ENCODE measurements at regions not wholly inside any gene's neighbourhood (a gene's known extent, or its start where the extent isn't known, plus 50 kb on each side); places are given as distances from the start of the nearest gene placed in this dataset.

DNA sequence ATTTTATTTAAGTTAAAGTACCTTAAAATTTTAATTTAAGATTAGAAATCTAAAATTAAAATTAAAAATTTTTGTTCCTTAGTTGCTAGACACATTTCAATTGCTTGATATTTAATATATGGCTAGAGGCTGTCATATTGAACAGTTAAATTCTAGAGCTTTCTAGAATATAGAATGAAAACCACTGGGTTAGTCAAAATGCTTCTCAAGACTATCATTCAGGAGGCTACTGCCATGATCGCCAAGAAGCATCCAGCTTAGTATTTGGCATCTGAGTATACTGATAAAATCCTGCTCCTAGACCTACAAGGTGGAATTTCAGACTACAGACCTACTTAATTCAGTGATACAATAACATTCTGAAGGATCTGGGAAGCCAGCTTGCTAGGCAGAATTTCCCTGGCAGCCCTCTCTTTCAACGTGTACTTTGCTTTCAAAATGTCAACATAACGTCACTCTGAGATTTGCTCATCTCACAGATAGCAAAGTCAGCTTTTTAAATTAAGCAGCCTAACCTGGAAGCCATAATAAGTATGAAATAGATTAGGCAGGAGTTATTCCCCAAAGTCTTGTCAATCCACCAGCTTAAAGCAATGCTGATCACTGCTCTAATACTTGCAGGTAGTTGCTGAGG is 525.8 kb downstream of the FSCB start:
- Histone ChIP-seq H3K4me3 (ENCODE audit: low read length) (no peak overlapping the region), H3K9ac (ENCODE audit: low read depth, low read length) (no peak overlapping the region), H3K9me3 (replicated peaks; ENCODE audit: low read length) (peaks cover 4% of the 10 kb centered on the region), H3K4me1 (ENCODE audit: control insufficient read depth, insufficient read depth, low read length) (no peaks in the 10 kb centered on the region), H3K27me3 (ENCODE audit: control insufficient read depth, insufficient read depth, low read length) (no peaks in the 10 kb centered on the region), H3K36me3 (ENCODE audit: insufficient read depth, low read length) (no peaks in the 10 kb centered on the region), H3K4me2 (ENCODE audit: low read length) (no peak overlapping the region)

DNA sequence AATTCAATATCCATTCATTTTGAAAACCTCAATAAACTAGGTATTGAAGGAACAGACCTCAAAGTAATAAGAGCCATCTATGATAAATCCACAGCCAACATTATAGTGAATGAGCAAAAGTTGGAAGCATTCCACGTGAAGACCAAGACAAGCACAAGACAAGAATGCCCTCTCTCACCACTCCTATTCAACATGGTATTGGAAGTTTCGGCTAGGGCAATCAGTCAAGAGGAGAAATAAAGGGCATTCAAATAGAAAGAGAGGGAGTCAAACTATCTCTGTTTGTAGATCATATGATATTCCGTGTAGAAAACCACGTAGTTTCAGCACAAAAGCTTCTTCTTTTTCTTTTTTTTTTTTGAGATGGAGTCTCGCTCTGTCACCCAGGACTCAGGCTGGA is 550.3 kb downstream of the FSCB start:
- no peaks in the 10 kb centered on the region for H3K36me3 ChIP-seq (ENCODE audit: insufficient read depth, low read length)
- no peak overlapping the region for H3K4me3 ChIP-seq (ENCODE audit: low read length)
- no peaks in the 10 kb centered on the region for H3K4me1 ChIP-seq (ENCODE audit: control insufficient read depth, insufficient read depth, low read length)
- H3K4me2 ChIP-seq (ENCODE audit: low read length): no peak overlapping the region
- H3K27me3 ChIP-seq (ENCODE audit: control insufficient read depth, insufficient read depth, low read length): no peaks in the 10 kb centered on the region
- H3K9ac ChIP-seq (ENCODE audit: low read depth, low read length): no peak overlapping the region
- no peaks in the 10 kb centered on the region for H3K9me3 ChIP-seq (replicated peaks; ENCODE audit: low read length)

DNA sequence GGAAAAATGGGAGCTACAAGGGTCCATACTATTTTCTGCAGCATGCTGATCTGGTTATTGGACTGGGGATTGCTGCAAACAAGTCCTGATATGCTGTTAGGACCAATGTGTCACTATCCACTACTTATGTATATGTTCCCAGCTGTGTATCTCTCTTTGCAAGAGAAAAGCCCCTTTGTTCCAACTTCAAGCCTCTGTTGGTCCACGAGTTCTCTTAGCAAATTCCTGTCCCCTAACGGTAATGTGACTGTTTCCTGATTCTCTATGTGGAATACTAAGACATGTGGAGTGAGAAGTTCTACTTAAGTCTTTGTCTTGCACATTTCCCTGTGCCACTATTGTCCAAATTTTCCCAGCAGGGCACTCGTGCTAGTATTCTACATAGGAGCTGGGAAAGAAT is 557.7 kb downstream of the FSCB start:
- H3K9ac ChIP-seq (ENCODE audit: low read depth, low read length): no peak overlapping the region
- H3K4me3 ChIP-seq (ENCODE audit: low read length): no peak overlapping the region
- H3K27me3 ChIP-seq (ENCODE audit: control insufficient read depth, insufficient read depth, low read length): no peaks in the 10 kb centered on the region
- H3K4me2 ChIP-seq (ENCODE audit: low read length): no peak overlapping the region
- H3K4me1 ChIP-seq (ENCODE audit: control insufficient read depth, insufficient read depth, low read length): no peaks in the 10 kb centered on the region
- H3K36me3 ChIP-seq (ENCODE audit: insufficient read depth, low read length): no peaks in the 10 kb centered on the region
- H3K9me3 ChIP-seq (replicated peaks; ENCODE audit: low read length): no peaks in the 10 kb centered on the region

- no peaks in the 10 kb centered on the region for H3K36me3 ChIP-seq (ENCODE audit: insufficient read depth, low read length)
- no peak overlapping the region for H3K4me2 ChIP-seq (ENCODE audit: low read length)
- H3K27me3 ChIP-seq (ENCODE audit: control insufficient read depth, insufficient read depth, low read length): no peaks in the 10 kb centered on the region
- no peak overlapping the region for H3K9ac ChIP-seq (ENCODE audit: low read depth, low read length)
- no peak overlapping the region for H3K4me3 ChIP-seq (ENCODE audit: low read length)
- H3K4me1 ChIP-seq (ENCODE audit: control insufficient read depth, insufficient read depth, low read length): no peaks in the 10 kb centered on the region
- H3K9me3 ChIP-seq (replicated peaks; ENCODE audit: low read length): peaks cover 7% of the 10 kb centered on the region
Measured at GRCh38 chr14:43939836-43940235, 567.2 kb downstream of the FSCB start.

DNA sequence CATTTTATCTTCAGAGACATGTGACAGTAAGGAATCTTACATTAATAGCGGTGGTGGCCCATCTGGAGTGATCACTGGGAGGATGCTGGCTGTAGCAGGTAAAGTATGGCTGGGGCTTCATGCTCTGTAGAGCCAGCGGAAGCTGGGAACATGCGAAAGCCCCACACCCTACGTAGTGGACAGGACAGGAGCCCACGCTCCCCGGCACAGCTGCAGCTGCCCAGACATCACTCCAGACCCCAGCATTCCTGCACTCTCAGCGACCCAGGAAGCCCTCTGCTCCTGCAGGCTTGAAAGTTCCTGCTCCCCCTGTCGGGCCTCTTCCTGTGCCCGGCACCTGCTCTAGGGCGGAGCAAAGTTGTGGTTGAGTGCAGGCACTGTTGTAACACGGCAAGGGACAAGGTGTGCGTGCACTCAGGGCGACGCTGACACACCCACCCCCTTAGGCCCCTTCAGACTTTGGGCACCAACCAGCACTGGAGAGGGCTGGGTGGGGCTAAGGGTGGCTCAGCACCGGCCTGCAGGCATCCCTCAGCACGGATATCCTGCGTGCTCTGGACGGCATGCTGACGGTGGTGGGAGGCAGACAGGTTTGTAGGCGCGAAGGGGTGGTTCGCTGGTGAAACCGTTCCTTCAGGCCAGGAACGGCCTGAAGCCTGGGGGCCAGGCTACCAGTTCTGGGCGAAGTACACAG is 568.3 kb downstream of the FSCB start:
- Histone ChIP-seq H3K9ac (ENCODE audit: low read depth, low read length) (no peak overlapping the region), H3K36me3 (ENCODE audit: insufficient read depth, low read length) (no peaks in the 10 kb centered on the region), H3K9me3 (replicated peaks; ENCODE audit: low read length) (peaks cover 7% of the 10 kb centered on the region), H3K4me3 (ENCODE audit: low read length) (no peak overlapping the region), H3K4me2 (ENCODE audit: low read length) (no peak overlapping the region), H3K27me3 (ENCODE audit: control insufficient read depth, insufficient read depth, low read length) (no peaks in the 10 kb centered on the region), H3K4me1 (ENCODE audit: control insufficient read depth, insufficient read depth, low read length) (no peaks in the 10 kb centered on the region)

- no peak overlapping the region for H3K4me2 ChIP-seq (ENCODE audit: low read length)
- H3K27me3 ChIP-seq (ENCODE audit: control insufficient read depth, insufficient read depth, low read length): no peaks in the 10 kb centered on the region
- H3K4me1 ChIP-seq (ENCODE audit: control insufficient read depth, insufficient read depth, low read length): no peaks in the 10 kb centered on the region
- H3K36me3 ChIP-seq (ENCODE audit: insufficient read depth, low read length): no peaks in the 10 kb centered on the region
- H3K4me3 ChIP-seq (ENCODE audit: low read length): no peak overlapping the region
- H3K9me3 ChIP-seq (replicated peaks; ENCODE audit: low read length): peaks cover 7% of the 10 kb centered on the region
- H3K9ac ChIP-seq (ENCODE audit: low read depth, low read length): no peak overlapping the region
Measured at GRCh38 chr14:43937001-43937400, 570.1 kb downstream of the FSCB start.

DNA sequence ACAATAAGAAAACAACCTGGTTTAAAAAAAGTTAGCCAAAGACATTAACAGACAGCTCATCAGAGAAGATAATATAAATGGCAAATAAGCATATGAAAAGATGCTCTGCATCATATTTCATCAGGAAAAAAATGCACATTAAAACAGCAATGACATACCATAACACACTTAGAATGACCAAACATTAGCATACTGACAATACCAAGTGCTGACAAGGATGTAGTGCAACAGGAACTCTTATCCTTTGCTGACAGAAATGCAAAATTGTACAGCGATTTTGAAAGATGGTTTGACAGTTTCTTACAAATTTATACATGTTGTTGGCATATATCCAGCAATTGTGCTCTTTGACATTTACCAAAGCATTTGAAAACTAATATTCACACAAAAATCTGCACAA is 573.0 kb downstream of the FSCB start:
- no peak overlapping the region for H3K4me3 ChIP-seq (ENCODE audit: low read length)
- H3K9me3 ChIP-seq (replicated peaks; ENCODE audit: low read length): no peaks in the 10 kb centered on the region
- H3K27me3 ChIP-seq (ENCODE audit: control insufficient read depth, insufficient read depth, low read length): no peaks in the 10 kb centered on the region
- no peak overlapping the region for H3K9ac ChIP-seq (ENCODE audit: low read depth, low read length)
- no peaks in the 10 kb centered on the region for H3K4me1 ChIP-seq (ENCODE audit: control insufficient read depth, insufficient read depth, low read length)
- H3K4me2 ChIP-seq (ENCODE audit: low read length): no peak overlapping the region
- no peaks in the 10 kb centered on the region for H3K36me3 ChIP-seq (ENCODE audit: insufficient read depth, low read length)

- no peak overlapping the region for H3K4me3 ChIP-seq (ENCODE audit: low read length)
Measured at GRCh38 chr14:43914041-43914693, 592.9 kb downstream of the FSCB start.

GRCh38 chr14:43903209-43903608 is 603.9 kb downstream of the FSCB start:
- Histone ChIP-seq H3K9ac (ENCODE audit: low read depth, low read length) (no peak overlapping the region), H3K4me1 (ENCODE audit: control insufficient read depth, insufficient read depth, low read length) (no peaks in the 10 kb centered on the region), H3K4me2 (ENCODE audit: low read length) (no peak overlapping the region)

More at GRCh38 chr14:43914041-43914693, 592.9 kb downstream of the FSCB start:
- Histone ChIP-seq H3K27me3 (ENCODE audit: control insufficient read depth, insufficient read depth, low read length) (no peaks in the 10 kb centered on the region), H3K9me3 (replicated peaks; ENCODE audit: low read length) (peaks cover 4% of the 10 kb centered on the region), H3K4me1 (ENCODE audit: control insufficient read depth, insufficient read depth, low read length) (no peaks in the 10 kb centered on the region), H3K36me3 (ENCODE audit: insufficient read depth, low read length) (no peaks in the 10 kb centered on the region), H3K4me2 (ENCODE audit: low read length) (no peak overlapping the region), H3K9ac (ENCODE audit: low read depth, low read length) (no peak overlapping the region)

DNA sequence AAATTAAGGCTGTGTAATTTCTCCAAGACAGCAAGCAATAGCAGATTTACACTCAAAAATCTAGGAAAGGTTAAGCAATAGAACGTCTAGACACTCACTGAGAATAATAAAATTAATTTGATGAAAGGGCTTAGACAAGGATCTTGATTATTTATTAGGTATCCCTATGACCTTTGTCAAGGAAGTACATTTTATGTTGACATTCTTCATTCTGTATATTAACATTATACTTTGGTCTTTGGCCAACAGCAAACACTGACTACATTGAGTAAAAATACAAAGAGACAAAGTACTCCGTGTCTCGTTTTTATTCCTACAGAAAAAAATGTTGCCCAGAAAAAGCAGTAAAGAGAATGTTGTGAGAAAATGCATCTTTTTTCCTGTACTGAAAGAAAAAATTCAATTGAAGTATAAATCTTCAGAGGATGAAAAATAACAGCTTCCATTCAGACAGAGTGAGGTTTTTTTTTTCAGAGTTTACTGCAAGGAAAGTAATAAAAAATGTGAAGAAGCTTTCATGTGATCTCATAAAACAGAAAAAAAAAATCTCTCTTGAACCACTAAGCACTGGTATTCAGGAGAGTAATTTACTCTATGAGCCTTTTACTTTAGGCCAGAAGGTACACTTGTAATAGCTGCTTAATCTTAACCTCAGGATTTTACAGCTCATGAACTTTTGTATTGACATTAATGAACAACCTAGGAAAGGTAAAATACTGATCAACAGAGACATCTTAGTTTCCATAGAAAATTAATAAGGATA is 605.0 kb downstream of the FSCB start:
- Histone ChIP-seq H3K4me3 (ENCODE audit: low read length) (no peak overlapping the region), H3K4me2 (ENCODE audit: low read length) (no peak overlapping the region), H3K36me3 (ENCODE audit: insufficient read depth, low read length) (no peaks in the 10 kb centered on the region), H3K9ac (ENCODE audit: low read depth, low read length) (no peak overlapping the region), H3K4me1 (ENCODE audit: control insufficient read depth, insufficient read depth, low read length) (no peaks in the 10 kb centered on the region), H3K27me3 (ENCODE audit: control insufficient read depth, insufficient read depth, low read length) (no peaks in the 10 kb centered on the region), H3K9me3 (replicated peaks; ENCODE audit: low read length) (no peaks in the 10 kb centered on the region)

More at GRCh38 chr14:43903209-43903608, 603.9 kb downstream of the FSCB start:
- H3K36me3 ChIP-seq (ENCODE audit: insufficient read depth, low read length): no peaks in the 10 kb centered on the region
- H3K27me3 ChIP-seq (ENCODE audit: control insufficient read depth, insufficient read depth, low read length): no peaks in the 10 kb centered on the region
- no peaks in the 10 kb centered on the region for H3K9me3 ChIP-seq (replicated peaks; ENCODE audit: low read length)
- H3K4me3 ChIP-seq (ENCODE audit: low read length): no peak overlapping the region

DNA sequence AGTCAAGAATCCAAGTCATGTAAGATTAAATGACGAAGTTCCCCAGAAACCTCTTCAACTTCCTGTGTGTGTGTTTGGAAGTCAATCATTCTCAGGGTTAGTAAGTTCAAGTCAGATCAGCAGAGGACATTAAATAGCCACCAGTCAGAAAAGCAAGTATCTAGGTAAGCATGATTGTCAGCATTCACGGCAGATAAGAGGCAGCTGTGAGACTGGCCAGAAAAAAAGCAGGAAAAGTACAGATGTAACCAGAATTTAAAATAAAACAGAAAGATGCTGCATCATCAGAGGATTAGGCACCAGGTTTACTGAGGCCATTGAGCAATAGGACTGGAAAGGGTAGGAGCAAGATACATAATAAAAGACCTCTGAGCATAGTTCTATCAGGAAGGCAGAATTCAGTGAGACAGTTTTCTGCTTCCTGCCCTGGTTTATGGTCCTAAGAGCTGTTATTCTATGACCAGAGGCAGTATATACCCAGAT is 606.9 kb downstream of the FSCB start:
- Histone ChIP-seq H3K4me1 (ENCODE audit: control insufficient read depth, insufficient read depth, low read length) (no peaks in the 10 kb centered on the region), H3K9ac (ENCODE audit: low read depth, low read length) (no peak overlapping the region), H3K4me2 (ENCODE audit: low read length) (no peak overlapping the region), H3K9me3 (replicated peaks; ENCODE audit: low read length) (peaks cover 4% of the 10 kb centered on the region), H3K4me3 (ENCODE audit: low read length) (no peak overlapping the region), H3K27me3 (ENCODE audit: control insufficient read depth, insufficient read depth, low read length) (no peaks in the 10 kb centered on the region), H3K36me3 (ENCODE audit: insufficient read depth, low read length) (no peaks in the 10 kb centered on the region)
